K562 (cell line): ENCODE measurements at regions not wholly inside any gene's neighbourhood (a gene's known extent, or its start where the extent isn't known, plus 50 kb on each side); places are given as distances from the start of the nearest gene placed in this dataset.
A peak's percentile ranks its signal among the peaks of the same experiment; 100 is the strongest.

Experiments used
- AFF1 ChIP-seq, 2 experiments: fragments of 450-650 bp; IDR thresholded peaks; 2 replicates each; pipeline ENCODE4 v1.6.1; 2018; ENCODE audit warnings: mild to moderate bottlenecking in 2 of 2, low read depth in 1 of 2; ENCODE audit not compliant: partially characterized antibody in 2 of 2
- ATF3 ChIP-seq, 2 experiments: fragments of 450-650 bp in 1 of 2; sonication (generic) in 1 of 2; formaldehyde crosslinking in 1 of 2; IDR thresholded peaks in 1 of 2; conservative IDR thresholded peaks in 1 of 2; 2 replicates each; pipeline versions ENCODE4 v1.6.1 to v1.8.1; 2016 to 2023; ENCODE audit warnings: mild to moderate bottlenecking in 2 of 2, moderate library complexity in 2 of 2, inconsistent platforms in 1 of 2, missing genetic modification reagents in 1 of 2
- CBX1 ChIP-seq: sonication (generic); IDR thresholded peaks from 2 replicates; pipeline ENCODE4 v1.6.1; 2016; ENCODE audit warnings: antibody characterized with exemption, low read depth, mild to moderate bottlenecking
- CLOCK ChIP-seq: fragments of 250-450 bp; sonication (Bioruptor Pico); IDR thresholded peaks from 2 replicates; pipeline ENCODE4 v1.4.0; 2020; ENCODE audit warnings: mild to moderate bottlenecking, moderate library complexity, borderline replicate concordance
- CXXC5 ChIP-seq: fragments of 250-450 bp; sonication (Bioruptor Pico); IDR thresholded peaks from 2 replicates; pipeline ENCODE4 v1.8.0; 2022; ENCODE audit warnings: inconsistent platforms, mild to moderate bottlenecking, moderate library complexity
- HIVEP1 ChIP-seq: fragments of 250-450 bp; sonication (Bioruptor Pico); IDR thresholded peaks from 2 replicates; pipeline ENCODE4 v1.4.0; 2020; ENCODE audit warnings: mild to moderate bottlenecking
- HMBOX1 ChIP-seq: sonication (generic); IDR thresholded peaks from 2 replicates; pipeline ENCODE4 v1.6.1; 2016
- KAT8 ChIP-seq: fragments of 450-650 bp; IDR thresholded peaks from 2 replicates; pipeline ENCODE4 v1.6.1; 2016; ENCODE audit warnings: low read depth, mild to moderate bottlenecking
- NELFE ChIP-seq: IDR thresholded peaks from 2 replicates; pipeline ENCODE4 v1.6.1; 2011; ENCODE audit warnings: mild to moderate bottlenecking; ENCODE audit not compliant: insufficient read depth, insufficient read length
- SMAD1 ChIP-seq: fragments of 150-350 bp; IDR thresholded peaks from 2 replicates; pipeline ENCODE4 v1.6.1; 2014; ENCODE audit warnings: low read length, low read depth; ENCODE audit not compliant: partially characterized antibody
- SMARCA4 ChIP-seq: fragments of 450-650 bp; IDR thresholded peaks from 2 replicates; pipeline ENCODE4 v1.6.1; 2016
- SMARCE1 ChIP-seq: fragments of 450-650 bp; IDR thresholded peaks from 2 replicates; pipeline ENCODE4 v1.7.1; 2016; ENCODE audit warnings: mild to moderate bottlenecking
- TEAD1 ChIP-seq, 2 experiments: fragments of 450-650 bp in 1 of 2; sonication (generic) in 1 of 2; formaldehyde crosslinking; IDR thresholded peaks; 2 replicates each; pipeline versions ENCODE4 v1.4.0 to v1.8.0; 2020 to 2022; ENCODE audit warnings: mild to moderate bottlenecking in 2 of 2, missing genetic modification reagents in 1 of 2
- ZBED1 ChIP-seq: IDR thresholded peaks from 2 replicates; pipeline ENCODE4 v1.6.1; 2014
- ZBTB43 ChIP-seq: sonication (generic); formaldehyde crosslinking; IDR thresholded peaks from 2 replicates; pipeline ENCODE4 v1.8.0; 2023; ENCODE audit warnings: mild to moderate bottlenecking, missing genetic modification reagents
- ZBTB8A ChIP-seq: fragments of 450-650 bp; IDR thresholded peaks from 2 replicates; pipeline ENCODE4 v1.6.1; 2018; ENCODE audit warnings: mild to moderate bottlenecking, moderate library complexity; ENCODE audit not compliant: partially characterized antibody

GRCh38 chr1:222240536-222241181, 307.2 kb downstream of the HHIPL2 start (continued):
- TF ChIP-seq ZBTB8A = no peak
- TF ChIP-seq NELFE = no peak
- no peak for TF ChIP-seq HIVEP1 (CRISPR knock-in tag)
- no peak for TF ChIP-seq CBX1
- TF ChIP-seq SMARCE1 = 0 out of 2 replicates have a peak, but pooled peaks have one; percentile 27
- no peak for TF ChIP-seq TEAD1 (CRISPR knock-in tag; IDR thresholded peaks at IDR 0.05)
- TF ChIP-seq KAT8 = no peak
- TF ChIP-seq ZBED1 = no peak
- TF ChIP-seq SMARCA4 = peak; percentile 83
- no peak for TF ChIP-seq SMAD1
- TF ChIP-seq AFF1 (IDR thresholded peaks at IDR 0.05; ENCODE audit: low read depth in 1 of 2, partially characterized antibody in 2 of 2) = no peak
- no peak for TF ChIP-seq CLOCK (CRISPR knock-in tag)
- TF ChIP-seq ZBTB43 (CRISPR knock-in tag) = no peak
- TF ChIP-seq CXXC5 (CRISPR knock-in tag) = peak; percentile 25; the same call in 1 of the 2 replicates
- TF ChIP-seq ATF3 (IDR thresholded peaks at IDR 0.05) = peak; percentile 59
- no peak for TF ChIP-seq ATF3 (CRISPR knock-in tag; conservative IDR thresholded peaks at IDR 0.05)
- peak; percentile 41; the same call in 1 of the 2 replicates for TF ChIP-seq HMBOX1
